Lower lobe of right lung (tissue), 2 donors: ENCODE measurements at regions not wholly inside any gene's neighbourhood (a gene's known extent, or its start where the extent isn't known, plus 50 kb on each side); places are given as distances from the start of the nearest gene placed in this dataset.
A peak's percentile ranks its signal among the peaks of the same experiment; 100 is the strongest.

Experiments used
- ATAC-seq, 2 donors: fragments of 200-7000 bp; cut with Tn5 transposase; one replicate each; pipeline ENCODE4 v1.9.1; 2020 to 2022; ENCODE audit warnings: mild to moderate bottlenecking in 2 of 2, moderate library complexity in 2 of 2
- DNase-seq: peaks from one replicate; pipeline ENCODE4 v3.0.0-alpha.2; 2020
- H3K27ac ChIP-seq: fragments of 200-600 bp; one replicate; pipeline ENCODE4 v1.8.0; 2022
- H3K27me3 ChIP-seq: fragments of 200-600 bp; one replicate; pipeline ENCODE4 v1.8.0; 2022; ENCODE audit warnings: low read depth
- H3K36me3 ChIP-seq: fragments of 200-600 bp; one replicate; pipeline ENCODE4 v1.8.0; 2022; ENCODE audit warnings: mild to moderate bottlenecking
- H3K4me1 ChIP-seq: fragments of 200-600 bp; one replicate; pipeline ENCODE4 v1.8.0; 2022
- H3K4me3 ChIP-seq: fragments of 200-600 bp; one replicate; pipeline ENCODE4 v1.8.0; 2022; ENCODE audit warnings: mild to moderate bottlenecking
- H3K9me3 ChIP-seq: fragments of 200-600 bp; one replicate; pipeline ENCODE4 v1.8.0; 2022
- CTCF ChIP-seq: fragments of 200-600 bp; IDR thresholded peaks from one replicate; pipeline ENCODE4 v1.8.0; 2022; ENCODE audit warnings: antibody characterized with exemption, mild to moderate bottlenecking
- intact Hi-C: fragments of 100-400 bp; cut with DNase I; formaldehyde crosslinking; loops from one replicate; pipeline ENCODE4 v1.11.0; 2022
- donor health status: DM: no; HTN: yes; CAD: no; lungs with severe emphysema.

GRCh38 chr22:49206281-49206680 is 621.4 kb downstream of the BRD1 start:
- no peak overlapping the region for H3K27ac ChIP-seq
- H3K36me3 ChIP-seq = no peaks in the 10 kb centered on the region
- DNase-seq (no peak), ATAC-seq (no peak)
- no peak for TF ChIP-seq CTCF
- H3K4me1 ChIP-seq = no peaks in the 10 kb centered on the region
- H3K4me3 ChIP-seq = no peak overlapping the region
- H3K27me3 ChIP-seq = peaks cover 13% of the 10 kb centered on the region
- intact Hi-C loops = no loop called here
- H3K9me3 ChIP-seq = no peaks in the 10 kb centered on the region

GRCh38 chr22:49205483-49205800 is 622.2 kb downstream of the BRD1 start:
- H3K4me3 ChIP-seq = no peak overlapping the region
- H3K4me1 ChIP-seq = no peaks in the 10 kb centered on the region
- no peak for TF ChIP-seq CTCF
- H3K27me3 ChIP-seq = peaks cover 13% of the 10 kb centered on the region
- H3K36me3 ChIP-seq = no peaks in the 10 kb centered on the region
- ATAC-seq (no peak), DNase-seq (no peak)
- no peaks in the 10 kb centered on the region for H3K9me3 ChIP-seq
- no peak overlapping the region for H3K27ac ChIP-seq
- intact Hi-C loops = no loop called here

- no peak for DNase-seq
- H3K27ac ChIP-seq = no peak overlapping the region
- peaks cover 13% of the 10 kb centered on the region for H3K27me3 ChIP-seq
- no peaks in the 10 kb centered on the region for H3K36me3 ChIP-seq
- H3K4me1 ChIP-seq = no peaks in the 10 kb centered on the region
- H3K9me3 ChIP-seq = no peaks in the 10 kb centered on the region
- no peak overlapping the region for H3K4me3 ChIP-seq
- intact Hi-C loops = no loop called here
- TF ChIP-seq CTCF = no peak
- no peak for ATAC-seq
Observed at GRCh38 chr22:49204599-49205482, 622.8 kb downstream of the BRD1 start.

- Histone ChIP-seq H3K9me3 (no peaks in the 10 kb centered on the region), H3K27me3 (peaks cover 16% of the 10 kb centered on the region), H3K4me3 (no peak overlapping the region), H3K4me1 (no peaks in the 10 kb centered on the region), H3K27ac (no peak overlapping the region), H3K36me3 (no peaks in the 10 kb centered on the region)
- no peak for DNase-seq
- ATAC-seq = no peak
- intact Hi-C loops = no loop called here
- TF ChIP-seq CTCF = no peak
Observed at GRCh38 chr22:49203859-49204598, 623.6 kb downstream of the BRD1 start.

GRCh38 chr22:49203091-49203858 is 624.4 kb downstream of the BRD1 start:
- TF ChIP-seq CTCF = no peak
- H3K4me3 ChIP-seq = no peak overlapping the region
- no peaks in the 10 kb centered on the region for H3K9me3 ChIP-seq
- no peak overlapping the region for H3K27ac ChIP-seq
- peaks cover 15% of the 10 kb centered on the region for H3K27me3 ChIP-seq
- no peak for ATAC-seq
- H3K36me3 ChIP-seq = no peaks in the 10 kb centered on the region
- intact Hi-C loops = no loop called here
- DNase-seq = peak; percentile 24
- H3K4me1 ChIP-seq = no peaks in the 10 kb centered on the region
